ENCODE measurements at regions not wholly inside any gene's neighbourhood (a gene's known extent, or its start where the extent isn't known, plus 50 kb on each side); places are given as distances from the start of the nearest gene placed in this dataset.
"Not testable (repeated sequence)": the region's sequence is repeated elsewhere in the genome, so short reads cannot be mapped to it uniquely, and the experiment has no call there.

- H3K9me3 Mint-ChIP-seq = peaks cover 3% of the 10 kb centered on the region
- no peaks in the 10 kb centered on the region for H3K36me3 Mint-ChIP-seq (ENCODE audit: low read depth)
- H3K4me3 Mint-ChIP-seq = no peak overlapping the region
- peaks cover 6% of the 10 kb centered on the region for H3K4me1 Mint-ChIP-seq
- no peak for TF ChIP-seq CTCF (IDR thresholded peaks at IDR 0.05; ENCODE audit: unreplicated experiment in 3 of 3)
- H3K27me3 Mint-ChIP-seq (ENCODE audit: low read depth) = peaks cover 4% of the 10 kb centered on the region
- no peak overlapping the region for H3K27ac Mint-ChIP-seq
These were observed 447.3 kb downstream of the XIRP2 start for GRCh38 chr2:167335541-167335992.

GRCh38 chr2:167334146-167334742 lies 446.0 kb downstream of the XIRP2 start:
- H3K9me3 Mint-ChIP-seq = peaks cover 11% of the 10 kb centered on the region

GRCh38 chr2:167333245-167333644 lies 445.0 kb downstream of the XIRP2 start:
- peaks cover 6% of the 10 kb centered on the region for H3K4me1 Mint-ChIP-seq
- peak in 1 of 3 experiments; percentile 6 for TF ChIP-seq CTCF (IDR thresholded peaks at IDR 0.05; ENCODE audit: unreplicated experiment in 3 of 3)
- no peak overlapping the region for H3K4me3 Mint-ChIP-seq
- peaks cover 4% of the 10 kb centered on the region for H3K27me3 Mint-ChIP-seq (ENCODE audit: low read depth)
- H3K9me3 Mint-ChIP-seq = peaks cover 16% of the 10 kb centered on the region
- peaks cover 8% of the 10 kb centered on the region for H3K36me3 Mint-ChIP-seq (ENCODE audit: low read depth)
- H3K27ac Mint-ChIP-seq = no peak overlapping the region

More at GRCh38 chr2:167334146-167334742, 446.0 kb downstream of the XIRP2 start:
- Mint-ChIP-seq H3K27me3 (ENCODE audit: low read depth) (peaks cover 4% of the 10 kb centered on the region), H3K4me1 (peaks cover 6% of the 10 kb centered on the region), H3K27ac (no peak overlapping the region), H3K4me3 (no peak overlapping the region), H3K36me3 (ENCODE audit: low read depth) (peaks cover 7% of the 10 kb centered on the region)
- no peak for TF ChIP-seq CTCF (IDR thresholded peaks at IDR 0.05; ENCODE audit: unreplicated experiment in 3 of 3)

GRCh38 chr2:167332358-167332757 lies 444.1 kb downstream of the XIRP2 start:
- peaks cover 25% of the 10 kb centered on the region for H3K9me3 Mint-ChIP-seq
- H3K4me1 Mint-ChIP-seq = peaks cover 6% of the 10 kb centered on the region
- H3K4me3 Mint-ChIP-seq = no peak overlapping the region
- H3K36me3 Mint-ChIP-seq (ENCODE audit: low read depth) = peaks cover 8% of the 10 kb centered on the region
- H3K27me3 Mint-ChIP-seq (ENCODE audit: low read depth) = peaks cover 4% of the 10 kb centered on the region
- H3K27ac Mint-ChIP-seq = peak overlapping the region in 1 of 3 experiments; percentile 37
- no peak for TF ChIP-seq CTCF (IDR thresholded peaks at IDR 0.05; ENCODE audit: unreplicated experiment in 3 of 3)

GRCh38 chr2:167331636-167332232 lies 443.5 kb downstream of the XIRP2 start:
- Mint-ChIP-seq H3K27me3 (ENCODE audit: low read depth) (peaks cover 4% of the 10 kb centered on the region), H3K36me3 (ENCODE audit: low read depth) (peaks cover 8% of the 10 kb centered on the region), H3K4me1 (peaks cover 6% of the 10 kb centered on the region), H3K4me3 (no peak overlapping the region), H3K27ac (no peak overlapping the region), H3K9me3 (peaks cover 31% of the 10 kb centered on the region)
- peak in 1 of 3 experiments; percentile 17 for TF ChIP-seq CTCF (IDR thresholded peaks at IDR 0.05; ENCODE audit: unreplicated experiment in 3 of 3)

GRCh38 chr2:167328808-167329207 lies 440.5 kb downstream of the XIRP2 start:
- not testable (repeated sequence) for H3K36me3 Mint-ChIP-seq (ENCODE audit: low read depth); H3K27ac Mint-ChIP-seq; H3K4me3 Mint-ChIP-seq; H3K4me1 Mint-ChIP-seq; H3K27me3 Mint-ChIP-seq (ENCODE audit: low read depth)
- peaks cover 31% of the 10 kb centered on the region for H3K9me3 Mint-ChIP-seq
